ENCODE measurements at regions not wholly inside any gene's neighbourhood (a gene's known extent, or its start where the extent isn't known, plus 50 kb on each side); places are given as distances from the start of the nearest gene placed in this dataset.

DNA sequence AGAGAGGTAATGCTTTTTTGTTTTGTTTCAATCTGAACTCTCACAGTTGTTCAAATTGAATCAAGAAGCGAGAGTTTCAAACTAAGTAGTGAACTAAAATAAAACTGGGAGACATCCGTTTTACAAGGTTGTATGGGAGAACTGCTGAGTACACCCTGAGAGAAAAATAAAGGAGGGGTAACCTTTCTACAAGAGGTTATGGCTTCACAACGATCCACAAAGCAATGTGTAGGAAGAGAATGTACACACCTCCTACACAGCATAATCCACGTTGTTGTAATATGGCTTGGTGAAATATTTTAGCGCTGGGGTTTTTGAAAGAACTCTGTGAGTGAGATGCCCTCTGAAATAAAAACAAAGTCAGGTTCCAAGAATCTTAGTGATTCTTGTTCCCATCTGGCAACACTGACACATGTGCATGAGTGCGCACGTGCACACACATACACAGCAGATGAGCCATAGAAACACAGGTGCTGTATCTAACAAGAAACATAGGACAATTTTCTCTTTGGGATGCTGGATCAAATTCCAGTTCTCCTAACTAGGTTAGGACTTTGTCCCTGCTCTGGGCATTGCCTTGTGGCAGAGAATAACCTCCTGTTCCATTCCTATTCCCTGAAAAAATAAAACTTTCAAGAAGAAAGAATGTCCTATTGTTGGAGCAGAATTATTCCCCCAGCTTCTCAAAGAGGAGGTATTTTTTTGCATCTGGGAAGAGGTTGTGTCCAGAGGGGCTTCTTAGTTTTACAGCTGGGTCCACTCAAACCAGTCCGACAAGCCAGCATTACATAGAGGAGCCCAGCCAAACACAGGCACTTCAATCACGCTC lies 94.5 kb upstream of the EFNA5 start:
- TF ChIP-seq POLR2AphosphoS5 (IDR thresholded peaks at IDR 0.05; ENCODE audit: borderline replicate concordance, low read depth, low read length) (no peak), EZH2 (IDR thresholded peaks at IDR 0.05) (no peak), FOXP2 (optimal IDR thresholded peaks at IDR 0.05; ENCODE audit: control extremely low read depth, extremely low read length, insufficient read depth) (no peak)
